ENCODE measurements at regions not wholly inside any gene's neighbourhood (a gene's known extent, or its start where the extent isn't known, plus 50 kb on each side); places are given as distances from the start of the nearest gene placed in this dataset.

GRCh38 chr2:157076526-157077161 lies 180.9 kb upstream of the GALNT5 start:
- no peak for DNase-seq

- DNase-seq = no peak
These were observed 179.7 kb upstream of the GALNT5 start for GRCh38 chr2:157077753-157078350.

GRCh38 chr2:157082950-157083349 lies 174.6 kb upstream of the GALNT5 start:
- no peak for DNase-seq

- no peak for DNase-seq
These were observed 172.0 kb upstream of the GALNT5 start for GRCh38 chr2:157085522-157085921.

GRCh38 chr2:157087373-157088002 lies 170.0 kb upstream of the GALNT5 start:
- no peak for DNase-seq

GRCh38 chr2:157093666-157094065 lies 163.8 kb upstream of the GALNT5 start:
- DNase-seq = no peak

GRCh38 chr2:157105372-157105771 lies 152.1 kb upstream of the GALNT5 start:
- no peak for DNase-seq

GRCh38 chr2:157106950-157107349 lies 150.6 kb upstream of the GALNT5 start:
- DNase-seq = no peak

- no peak for DNase-seq
These were observed 150.0 kb upstream of the GALNT5 start for GRCh38 chr2:157107460-157107859.

- DNase-seq = no peak
These were observed 149.6 kb upstream of the GALNT5 start for GRCh38 chr2:157107877-157108276.

- DNase-seq = no peak
These were observed 134.7 kb upstream of the GALNT5 start for GRCh38 chr2:157122776-157123175.

GRCh38 chr2:157124731-157125130 lies 132.8 kb upstream of the GALNT5 start:
- no peak for DNase-seq

- DNase-seq = no peak
These were observed 131.8 kb upstream of the GALNT5 start for GRCh38 chr2:157125685-157126084.

GRCh38 chr2:157127249-157128012 lies 130.1 kb upstream of the GALNT5 start:
- no peak for DNase-seq

- DNase-seq = no peak
These were observed 113.6 kb upstream of the GALNT5 start for GRCh38 chr2:157143901-157144300.

GRCh38 chr2:157149270-157149669 lies 108.2 kb upstream of the GALNT5 start:
- DNase-seq = no peak

- DNase-seq = no peak
These were observed 106.8 kb upstream of the GALNT5 start for GRCh38 chr2:157150747-157151146.

- DNase-seq = no peak
These were observed 105.1 kb upstream of the GALNT5 start for GRCh38 chr2:157152362-157152761.

GRCh38 chr2:157155992-157156391 lies 101.5 kb upstream of the GALNT5 start:
- DNase-seq = no peak

- DNase-seq = no peak
These were observed 99.4 kb upstream of the GALNT5 start for GRCh38 chr2:157158111-157158510.

- no peak for DNase-seq
These were observed 98.1 kb upstream of the GALNT5 start for GRCh38 chr2:157159221-157159934.

- no peak for DNase-seq
These were observed 97.4 kb upstream of the GALNT5 start for GRCh38 chr2:157160111-157160510.

- DNase-seq = no peak
These were observed 93.1 kb upstream of the GALNT5 start for GRCh38 chr2:157164370-157164769.

Data from activated CD4-positive, alpha-beta T cell treated with anti-CD3 and anti-CD28 coated beads for 48 hours (primary cell).